GM23248 (cell line): ENCODE measurements at regions not wholly inside any gene's neighbourhood (a gene's known extent, or its start where the extent isn't known, plus 50 kb on each side); places are given as distances from the start of the nearest gene placed in this dataset.

Experiments used
- DNase-seq: peaks from one replicate; pipeline ENCODE4 v3.0.0-alpha.2; 2015
- H2AFZ ChIP-seq: fragments of 200-600 bp; sonication (generic); 2 replicates; pipeline ENCODE4 v1.6.1; 2016; ENCODE audit warnings: antibody characterized with exemption
- H3F3A ChIP-seq: fragments of 200-600 bp; sonication (generic); 2 replicates; pipeline ENCODE4 v1.6.1; 2016; ENCODE audit warnings: mild to moderate bottlenecking, antibody characterized with exemption, mixed run types; ENCODE audit not compliant: insufficient read depth
- H3K27ac ChIP-seq: fragments of 200-600 bp; sonication (generic); 2 replicates; pipeline ENCODE4 v1.5.1; 2016; ENCODE audit warnings: mild to moderate bottlenecking
- H3K27me3 ChIP-seq: fragments of 200-600 bp; sonication (generic); replicated peaks from 2 replicates; pipeline ENCODE4 v1.6.1; 2016; ENCODE audit warnings: mild to moderate bottlenecking; ENCODE audit not compliant: insufficient read depth
- H3K36me3 ChIP-seq: fragments of 200-600 bp; sonication (generic); 2 replicates; pipeline ENCODE4 v1.6.1; 2016; ENCODE audit warnings: low read depth, mild to moderate bottlenecking
- H3K4me1 ChIP-seq: fragments of 200-600 bp; sonication (generic); 2 replicates; pipeline ENCODE4 v1.6.1; 2016; ENCODE audit warnings: mild to moderate bottlenecking; ENCODE audit not compliant: insufficient read depth
- H3K4me2 ChIP-seq: fragments of 200-600 bp; sonication (generic); one replicate; pipeline ENCODE4 v1.6.1; 2016; ENCODE audit warnings: mild to moderate bottlenecking; ENCODE audit not compliant: unreplicated experiment
- H3K4me3 ChIP-seq: fragments of 200-600 bp; sonication (generic); 2 replicates; pipeline ENCODE4 v1.5.1; 2016; ENCODE audit warnings: mild to moderate bottlenecking
- H3K79me2 ChIP-seq: fragments of 200-600 bp; sonication (generic); 2 replicates; pipeline ENCODE4 v1.6.1; 2016; ENCODE audit warnings: mild to moderate bottlenecking; ENCODE audit not compliant: insufficient read depth
- H3K9ac ChIP-seq: fragments of 200-600 bp; sonication (generic); 2 replicates; pipeline ENCODE4 v1.6.1; 2016; ENCODE audit warnings: mild to moderate bottlenecking
- H3K9me2 ChIP-seq: fragments of 200-600 bp; sonication (generic); 2 replicates; pipeline ENCODE4 v1.6.1; 2016; ENCODE audit warnings: mixed run types, mild to moderate bottlenecking, moderate library complexity; ENCODE audit not compliant: insufficient read depth
- H3K9me3 ChIP-seq: fragments of 200-600 bp; sonication (generic); one replicate; pipeline ENCODE4 v1.6.1; 2017; ENCODE audit warnings: low read depth
- H4K20me1 ChIP-seq: fragments of 200-600 bp; sonication (generic); 2 replicates; pipeline ENCODE4 v1.6.0; 2016; ENCODE audit not compliant: insufficient read depth
- EZH2 ChIP-seq: fragments of 200-600 bp; sonication (generic); IDR thresholded peaks from 2 replicates; pipeline ENCODE4 v1.6.1; 2018; ENCODE audit warnings: antibody characterized with exemption, mild to moderate bottlenecking; ENCODE audit not compliant: insufficient read depth, poor library complexity, severe bottlenecking
- EZH2phosphoT487 ChIP-seq: fragments of 200-600 bp; sonication (generic); IDR thresholded peaks from 2 replicates; pipeline ENCODE4 v1.6.1; 2018; ENCODE audit warnings: antibody characterized with exemption, moderate library complexity, mild to moderate bottlenecking, low read depth; ENCODE audit not compliant: insufficient read depth
- WGBS, 2 experiments: methylation state at CpG; one replicate each; pipeline ENCODE4 v1.1.6; 2015 to 2017; ENCODE audit warnings: low lambda C conversion rate in 2 of 2, low coverage in 1 of 2; ENCODE audit errors: missing lambda C conversion rate in 2 of 2; 5-methylcytosine and 5-hydroxymethylcytosine counted together
- in situ Hi-C: fragments of 300-500 bp; cut with MboI; formaldehyde crosslinking; loops from 2 replicates; pipeline ENCODE4 v1.15.0; 2020

DNA sequence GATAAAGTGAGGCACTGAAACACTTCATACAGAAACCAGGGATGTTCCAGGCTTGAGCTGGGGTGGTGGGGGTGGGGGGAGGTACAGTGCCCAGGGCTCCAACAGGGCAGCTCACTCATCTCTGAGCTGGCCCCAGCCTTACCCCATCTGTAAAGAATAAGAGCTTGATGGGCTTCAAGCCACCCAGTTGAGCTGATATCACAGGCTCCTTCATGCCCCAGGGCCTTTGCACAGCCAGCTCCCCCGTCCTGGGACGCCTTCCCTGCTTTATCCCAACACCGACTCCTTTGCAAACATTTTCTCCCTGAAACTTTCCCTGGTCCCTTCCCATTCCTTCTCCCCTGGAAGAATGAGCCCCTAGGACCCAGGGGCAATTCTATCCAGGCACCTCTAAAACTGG is 261.7 kb downstream of the PARN start:
- TF ChIP-seq EZH2, result no peak
- no peak for TF ChIP-seq EZH2phosphoT487
- no peak overlapping the region for H3K4me2 ChIP-seq
- H3K4me1 ChIP-seq, result peaks cover 24% of the 10 kb centered on the region
- H3K4me3 ChIP-seq, result no peak overlapping the region
- H2AFZ ChIP-seq, result no peak overlapping the region
- no peaks in the 10 kb centered on the region for H3K36me3 ChIP-seq
- in situ Hi-C loops, result no loop called here
- H3K79me2 ChIP-seq, result no peaks in the 10 kb centered on the region
- no peaks in the 10 kb centered on the region for H3K9me3 ChIP-seq
- H3F3A ChIP-seq, result peaks cover 17% of the 10 kb centered on the region
- no peaks in the 10 kb centered on the region for H3K9me2 ChIP-seq
- no peak for DNase-seq
- H3K9ac ChIP-seq, result no peak overlapping the region
- 97 to 98% methylated on average over 3 of the region's 3 CpGs for WGBS, 2 experiments
- no peak overlapping the region for H3K27ac ChIP-seq
- H4K20me1 ChIP-seq, result no peaks in the 10 kb centered on the region
- H3K27me3 ChIP-seq, result no peaks in the 10 kb centered on the region

- Histone ChIP-seq H3K4me2 (no peak overlapping the region), H3K9me3 (no peaks in the 10 kb centered on the region), H3K79me2 (no peaks in the 10 kb centered on the region), H3K27me3 (no peaks in the 10 kb centered on the region), H3K4me1 (peaks cover 26% of the 10 kb centered on the region), H4K20me1 (no peaks in the 10 kb centered on the region), H3K4me3 (no peak overlapping the region), H3K9me2 (no peaks in the 10 kb centered on the region), H3K36me3 (no peaks in the 10 kb centered on the region), H3F3A (peaks cover 30% of the 10 kb centered on the region), H3K9ac (no peak overlapping the region), H2AFZ (no peak overlapping the region), H3K27ac (no peak overlapping the region)
- in situ Hi-C loops, result no loop called here
- 84 to 88% methylated on average over 10 of the region's 10 CpGs for WGBS, 2 experiments
- no peak for DNase-seq
- TF ChIP-seq EZH2, result no peak
Observed at GRCh38 chr16:14366974-14367707, 262.9 kb downstream of the PARN start.

GRCh38 chr16:14366447-14366846 is 263.6 kb downstream of the PARN start:
- Histone ChIP-seq H3F3A (peaks cover 31% of the 10 kb centered on the region), H3K4me1 (peaks cover 26% of the 10 kb centered on the region), H3K9me3 (no peaks in the 10 kb centered on the region), H3K4me3 (no peak overlapping the region), H3K27me3 (no peaks in the 10 kb centered on the region), H3K4me2 (no peak overlapping the region), H3K36me3 (no peaks in the 10 kb centered on the region), H4K20me1 (no peaks in the 10 kb centered on the region), H2AFZ (no peak overlapping the region), H3K79me2 (no peaks in the 10 kb centered on the region), H3K27ac (no peak overlapping the region), H3K9me2 (no peaks in the 10 kb centered on the region), H3K9ac (no peak overlapping the region)
- no peak for TF ChIP-seq EZH2
- TF ChIP-seq EZH2phosphoT487, result no peak
- DNase-seq, result no peak
- in situ Hi-C loops, result no loop called here
- WGBS, 2 experiments, result 98 to 100% methylated on average over 7 of the region's 7 CpGs

DNA sequence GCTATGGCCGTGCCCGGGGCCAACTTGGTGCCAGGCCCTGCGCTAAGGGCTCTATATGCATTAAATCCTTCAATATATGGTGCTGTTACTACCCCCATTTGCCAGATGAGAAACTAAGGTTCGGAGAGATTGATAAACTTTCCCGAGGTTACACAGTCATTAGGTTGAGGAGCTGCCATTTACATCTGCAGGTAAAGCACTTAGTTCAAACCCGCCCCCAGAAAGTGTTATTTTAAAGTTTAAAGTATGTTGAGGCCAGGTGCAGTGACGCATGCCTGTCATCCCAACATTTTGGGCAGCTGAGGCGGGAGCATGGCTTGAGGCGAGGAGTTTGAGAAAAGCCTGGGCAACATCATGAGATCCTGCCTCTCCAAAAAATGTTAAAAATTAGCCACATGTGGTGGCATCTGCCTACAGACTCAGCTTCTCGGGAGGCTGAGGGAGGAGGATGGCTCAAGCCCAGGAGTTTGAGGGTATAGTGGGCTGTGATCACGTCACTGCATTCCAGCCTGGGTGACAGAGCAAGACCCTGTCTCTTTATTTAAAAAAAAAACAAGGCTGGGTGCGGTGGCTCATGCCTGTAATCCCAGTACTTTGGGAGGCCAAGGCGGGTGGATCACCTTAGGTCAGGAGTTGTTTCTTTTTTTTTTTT is 264.7 kb downstream of the PARN start:
- H3K9ac ChIP-seq, result no peak overlapping the region

More for the DNA sequence above, 264.7 kb downstream of the PARN start:
- no peaks in the 10 kb centered on the region for H3K79me2 ChIP-seq
- H3K4me2 ChIP-seq, result no peak overlapping the region
- H3K9me2 ChIP-seq, result no peaks in the 10 kb centered on the region
- no peaks in the 10 kb centered on the region for H3K36me3 ChIP-seq
- no peak overlapping the region for H3K4me3 ChIP-seq
- no peaks in the 10 kb centered on the region for H3K27me3 ChIP-seq
- H3K4me1 ChIP-seq, result peaks cover 22% of the 10 kb centered on the region
- no peaks in the 10 kb centered on the region for H3K9me3 ChIP-seq
- no peaks in the 10 kb centered on the region for H4K20me1 ChIP-seq
- no peak overlapping the region for H2AFZ ChIP-seq
- TF ChIP-seq EZH2 (no peak), EZH2phosphoT487 (no peak)
- H3F3A ChIP-seq, result peaks cover 31% of the 10 kb centered on the region
- 97 to 99% methylated on average over 13 of the region's 13 CpGs for WGBS, 2 experiments
- in situ Hi-C loops, result no loop called here
- no peak overlapping the region for H3K27ac ChIP-seq
- DNase-seq, result no peak
